CD1c-positive myeloid dendritic cell (primary cell): ENCODE measurements at regions not wholly inside any gene's neighbourhood (a gene's known extent, or its start where the extent isn't known, plus 50 kb on each side); places are given as distances from the start of the nearest gene placed in this dataset.

Source experiments
- DNase-seq: peaks from one replicate; pipeline ENCODE4 v3.0.0-alpha.2; 2016; ENCODE audit errors: extremely low spot score

DNA sequence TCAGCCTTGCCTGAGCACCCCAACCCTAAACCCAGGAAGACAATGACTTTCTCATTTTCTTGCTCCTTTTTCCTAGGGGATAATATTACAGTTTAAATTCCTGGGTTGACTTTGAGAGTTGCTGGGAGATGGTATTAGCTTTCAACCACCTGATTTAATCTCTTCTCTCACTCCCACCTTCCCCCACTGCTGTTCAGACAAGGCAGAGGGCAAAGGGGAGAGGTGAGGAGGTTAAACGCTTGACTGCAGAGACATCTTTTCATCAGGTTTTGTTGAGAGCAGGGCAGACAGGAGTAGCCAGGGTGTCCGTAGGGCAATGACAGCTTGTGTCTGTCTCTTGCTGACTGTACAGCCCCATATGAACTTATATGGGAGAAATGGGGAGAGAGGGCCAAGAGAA is 811.2 kb downstream of the MAFB start:
- no peak for DNase-seq

DNA sequence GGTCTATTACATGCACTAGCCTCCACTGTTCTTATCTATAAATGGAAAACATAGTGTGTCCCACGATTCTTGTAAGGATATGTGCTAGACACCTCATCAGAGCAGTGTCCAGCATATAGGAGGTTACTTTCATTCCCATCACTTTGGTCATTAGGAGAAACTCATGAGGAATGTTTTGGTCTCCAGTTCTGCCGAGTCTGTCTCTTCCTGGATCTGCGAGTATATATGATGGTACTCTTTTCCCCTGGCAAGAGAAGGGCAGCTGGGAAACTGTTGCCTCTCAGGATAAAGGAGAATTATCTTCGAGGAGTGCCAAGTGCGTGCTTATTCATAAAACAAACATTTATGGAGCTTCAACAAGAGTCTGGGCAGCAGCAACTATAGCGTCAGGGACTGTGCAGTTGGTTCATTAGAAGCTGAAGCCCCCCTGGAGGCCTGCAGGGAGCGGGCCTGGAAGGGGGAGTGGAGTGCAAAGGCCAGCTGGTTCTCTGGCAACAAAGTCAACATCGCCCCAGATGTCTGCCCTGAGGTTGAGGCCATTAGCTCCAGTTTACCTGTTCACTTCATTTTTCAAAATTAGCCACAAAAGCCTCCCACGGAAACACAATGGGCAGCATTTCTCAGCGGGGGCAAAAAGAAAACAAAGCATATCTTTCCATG is 811.9 kb downstream of the MAFB start:
- DNase-seq, result no peak

DNA sequence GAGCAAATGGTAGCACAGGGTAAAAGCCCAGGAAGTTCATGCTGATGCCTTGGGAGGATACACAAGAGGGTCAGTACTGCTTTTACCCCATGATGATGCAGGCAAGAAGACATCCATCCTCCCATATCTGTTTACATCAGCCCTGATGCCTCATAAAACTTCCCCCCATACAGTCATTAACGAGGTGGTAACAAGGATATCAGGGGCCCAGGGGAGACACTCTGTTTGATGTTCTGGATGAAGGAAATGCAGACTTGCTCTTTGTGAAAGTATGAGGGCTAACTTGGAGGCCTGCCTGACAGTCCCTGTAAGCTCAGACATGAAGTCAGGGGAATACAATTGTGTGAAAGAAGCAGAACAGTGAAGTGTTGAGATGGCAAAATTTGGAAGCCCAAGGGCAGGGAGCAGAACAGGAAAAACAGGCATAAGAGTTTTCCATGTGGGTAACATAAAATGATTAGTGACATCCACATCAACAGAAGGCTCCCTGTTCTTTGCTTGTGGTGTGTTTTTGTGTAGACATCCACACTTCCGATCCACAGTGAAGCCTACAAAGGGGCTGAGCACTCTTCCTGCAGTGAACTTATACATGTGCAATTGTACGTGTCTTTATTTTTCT is 813.4 kb downstream of the MAFB start:
- no peak for DNase-seq

DNA sequence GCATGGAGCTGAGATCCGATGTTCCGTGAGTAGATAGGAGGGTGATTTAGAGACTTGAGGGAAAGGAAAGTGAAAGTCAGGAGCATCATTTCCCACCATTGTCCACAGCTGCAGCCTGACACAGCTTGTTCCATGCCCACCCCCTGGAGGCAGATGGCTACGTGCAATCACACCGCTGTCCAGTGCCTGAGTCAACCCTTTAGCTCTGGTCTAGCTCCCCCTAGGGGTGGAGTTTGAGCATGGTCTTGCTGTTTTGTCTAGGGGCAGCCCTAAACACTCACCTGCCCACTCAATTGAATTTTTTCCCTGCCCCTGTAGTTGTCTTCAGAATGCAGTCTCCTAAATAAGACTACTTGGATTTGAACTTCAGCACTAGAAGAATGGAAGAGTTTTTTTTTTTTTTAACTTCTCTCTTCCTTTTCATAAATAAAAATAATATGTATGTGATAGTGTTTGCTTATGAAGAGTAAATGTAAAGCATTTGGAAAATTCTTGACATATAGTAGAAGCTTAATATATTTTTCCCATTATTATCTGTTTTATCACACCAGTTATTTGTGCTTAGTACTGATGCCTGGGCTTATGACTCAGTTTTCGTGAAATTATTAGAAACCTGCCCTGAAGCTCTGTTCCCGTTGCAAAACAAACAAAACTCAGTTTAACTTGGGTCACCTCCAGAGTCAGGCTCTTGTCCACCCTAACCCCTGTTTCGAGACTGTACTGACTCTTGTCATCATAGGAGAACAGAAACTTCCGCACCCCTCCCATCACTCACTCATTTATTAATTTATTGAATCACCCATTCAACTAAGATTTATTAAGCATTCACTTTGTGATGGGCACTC is 814.8 kb downstream of the MAFB start:
- DNase-seq, result peak; percentile 56

DNA sequence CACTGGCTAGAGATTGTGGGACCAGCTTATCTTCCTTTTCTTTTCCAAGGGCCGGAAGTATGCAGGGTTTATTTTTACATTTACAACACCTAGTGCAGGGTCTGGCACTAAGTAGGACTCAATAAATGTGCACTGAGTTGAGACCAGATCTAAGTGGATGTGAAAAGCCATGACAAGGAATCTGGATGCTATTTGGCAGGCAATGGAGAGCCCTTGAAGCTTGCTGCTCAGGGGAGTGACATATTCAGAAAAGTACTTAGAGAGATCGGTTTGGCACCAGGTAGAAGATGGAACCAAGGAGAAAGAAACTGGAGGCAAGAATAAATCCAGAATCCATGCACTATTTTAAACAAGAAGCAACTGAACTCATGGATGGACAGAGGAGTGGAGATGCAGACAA is 815.8 kb downstream of the MAFB start:
- no peak for DNase-seq

DNA sequence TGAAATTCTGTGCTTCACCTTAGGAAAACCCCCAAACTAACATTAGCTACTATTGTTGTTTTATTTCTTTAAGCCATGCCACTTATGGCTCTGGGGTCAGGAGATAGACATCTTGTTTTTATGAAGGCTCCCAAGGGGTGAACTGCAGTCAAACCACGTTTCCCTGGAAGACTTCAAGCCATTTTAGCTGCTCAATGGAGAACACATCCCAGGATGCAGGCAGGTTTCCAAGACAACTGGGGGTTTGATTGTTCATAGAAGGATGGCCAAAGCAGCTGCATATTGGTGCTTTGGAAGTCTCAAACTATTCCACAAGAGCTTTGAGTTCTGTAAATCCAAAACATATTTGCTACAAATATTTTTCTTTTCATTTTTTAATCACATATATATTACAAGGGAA is 818.0 kb downstream of the MAFB start:
- no peak for DNase-seq

DNA sequence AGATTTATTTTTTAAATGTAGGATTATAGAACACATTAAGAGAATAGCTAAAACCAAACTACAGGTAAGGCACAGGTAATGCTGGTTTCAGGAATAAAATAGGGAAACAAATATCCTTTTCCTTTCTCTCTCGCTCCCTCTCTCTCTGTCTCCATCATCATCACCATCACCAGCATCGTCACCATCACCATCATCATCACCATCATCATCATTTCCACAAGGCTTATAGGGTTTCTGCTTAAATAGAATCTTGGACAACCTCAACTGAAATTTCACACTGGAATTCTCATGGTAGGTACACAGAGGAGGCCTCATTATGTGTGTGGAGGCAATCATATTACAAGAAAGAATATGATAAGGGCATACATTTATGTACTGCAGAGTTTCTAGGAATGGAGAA is 823.6 kb downstream of the MAFB start:
- no peak for DNase-seq

DNA sequence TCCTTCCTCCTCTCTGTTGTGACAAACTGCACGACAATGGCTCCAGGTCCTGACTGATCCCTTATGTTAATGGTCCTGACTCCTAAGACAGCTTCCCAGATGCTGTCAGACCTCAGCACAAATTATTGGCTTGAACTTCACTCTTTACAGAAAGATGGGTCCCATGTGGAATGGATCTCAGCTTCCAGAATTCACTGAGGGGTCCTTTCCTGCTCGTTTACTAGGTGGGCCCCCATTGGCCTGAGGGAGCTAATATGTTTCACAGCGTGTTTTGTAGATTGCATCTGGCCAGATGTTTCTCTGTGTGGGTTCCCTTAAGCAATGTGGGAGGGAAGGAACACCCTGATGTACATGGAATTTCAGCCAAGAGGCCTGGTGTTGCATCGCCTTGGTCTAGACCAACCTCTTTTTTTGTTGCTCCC is 826.6 kb downstream of the MAFB start:
- DNase-seq, result no peak

DNA sequence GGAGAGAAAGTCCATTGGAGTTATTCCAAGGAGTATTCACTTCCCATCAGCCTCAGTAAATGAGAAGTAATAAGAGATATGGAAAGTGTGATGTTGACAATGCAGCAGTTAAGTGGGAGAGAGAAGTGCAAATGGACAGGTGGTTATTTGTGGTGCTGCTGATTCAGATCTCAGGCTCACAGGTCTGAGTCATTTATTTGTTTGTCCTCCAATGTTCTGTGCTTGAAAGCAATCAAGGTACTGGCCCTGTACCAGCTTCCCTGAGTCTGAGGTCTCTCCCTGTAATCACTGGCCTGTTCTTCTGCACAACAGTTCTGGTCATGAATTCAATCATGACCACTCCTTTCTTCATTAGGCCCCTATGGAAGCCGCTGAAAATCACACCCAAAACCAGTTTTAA is 827.7 kb downstream of the MAFB start:
- DNase-seq, result no peak

DNA sequence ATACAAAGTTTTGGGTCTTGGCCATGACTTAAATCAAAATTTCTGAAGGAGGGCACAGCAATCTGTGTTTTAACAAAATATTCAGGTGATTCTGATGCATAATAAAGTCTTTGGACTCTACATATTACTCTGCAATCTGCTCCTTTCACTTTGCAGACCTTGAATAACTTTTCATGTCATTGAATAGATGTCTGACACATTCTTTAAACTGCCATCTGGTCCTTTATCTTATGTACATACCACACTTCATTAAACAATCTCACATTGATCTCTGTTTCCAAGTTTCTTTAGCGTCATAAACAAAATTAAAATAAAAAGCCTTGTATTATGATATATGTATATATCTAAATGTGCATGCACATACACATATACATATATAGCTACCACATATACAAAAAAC is 831.2 kb downstream of the MAFB start:
- DNase-seq, result no peak

DNA sequence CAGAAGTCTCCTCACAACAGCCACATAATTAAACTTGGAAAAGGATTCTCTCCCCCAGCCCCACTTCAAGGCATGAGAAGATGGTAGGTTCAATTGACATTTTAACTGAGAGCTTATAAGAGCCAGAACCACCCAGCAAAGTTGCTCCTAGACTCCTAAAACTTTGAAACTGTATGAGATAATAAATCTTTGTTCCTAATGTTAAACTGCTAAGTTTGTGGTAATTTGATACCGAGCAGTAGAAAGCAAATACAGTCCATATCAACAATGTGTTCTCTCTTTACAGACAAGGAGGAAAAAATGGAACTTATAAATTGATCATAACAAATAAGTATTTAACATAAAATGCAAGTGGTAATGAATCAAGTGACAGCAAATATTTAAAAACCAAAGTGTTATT is 831.8 kb downstream of the MAFB start:
- DNase-seq, result no peak

DNA sequence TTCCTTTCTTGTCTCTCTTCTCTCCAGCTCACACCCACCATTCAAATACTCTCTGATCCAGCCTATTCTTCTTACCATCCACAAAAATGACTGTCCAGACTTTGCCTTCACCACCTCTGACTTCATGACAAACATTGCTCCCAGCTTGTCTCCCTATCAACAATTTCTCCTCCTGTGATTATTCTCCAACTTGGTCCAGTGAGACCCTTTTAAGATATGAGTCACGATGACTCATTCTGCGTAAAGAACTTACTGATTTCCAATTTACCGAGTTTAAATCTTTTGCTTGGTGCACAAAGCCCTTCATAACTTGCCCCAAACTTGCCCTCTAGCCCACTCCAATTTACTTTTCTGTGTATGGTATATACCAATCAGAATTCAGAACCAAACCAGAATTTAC is 833.2 kb downstream of the MAFB start:
- no peak for DNase-seq

DNA sequence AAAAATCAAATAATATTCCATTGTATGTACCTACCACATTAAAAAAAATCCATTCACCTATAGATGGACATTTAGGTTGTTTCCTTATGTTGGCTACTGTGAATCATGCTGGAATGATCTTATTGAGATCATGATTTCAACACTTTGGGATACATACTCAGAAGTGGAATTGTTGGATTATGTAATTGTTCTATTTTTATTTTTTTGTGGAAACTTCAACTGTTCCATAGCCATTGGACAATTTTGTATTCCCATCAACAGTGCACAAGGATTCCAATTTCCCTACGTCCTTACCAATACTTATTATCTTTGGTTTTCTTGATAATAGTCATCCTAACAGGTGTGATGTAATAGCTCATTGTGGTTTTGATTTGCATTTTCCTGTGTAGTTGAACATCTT is 834.0 kb downstream of the MAFB start:
- no peak for DNase-seq

DNA sequence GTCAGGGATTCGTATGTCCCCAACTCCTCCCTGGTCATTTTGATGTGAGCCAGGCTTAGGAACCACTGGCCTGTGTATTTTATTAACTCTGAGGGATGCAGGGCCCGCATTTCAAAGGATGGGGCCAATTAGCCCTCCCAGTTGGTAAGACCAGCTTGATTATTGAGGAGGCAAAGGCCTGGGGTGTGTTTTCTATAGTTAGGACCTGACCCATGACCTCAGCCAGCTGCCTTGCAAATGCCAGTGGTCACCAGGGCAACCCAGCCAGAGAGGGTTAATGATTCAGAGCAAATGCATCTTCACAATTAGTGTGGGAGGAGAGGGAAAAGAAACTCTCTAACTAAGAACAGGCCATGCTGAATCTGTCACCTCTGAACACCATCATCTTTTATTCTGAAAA is 835.4 kb downstream of the MAFB start:
- no peak for DNase-seq

DNA sequence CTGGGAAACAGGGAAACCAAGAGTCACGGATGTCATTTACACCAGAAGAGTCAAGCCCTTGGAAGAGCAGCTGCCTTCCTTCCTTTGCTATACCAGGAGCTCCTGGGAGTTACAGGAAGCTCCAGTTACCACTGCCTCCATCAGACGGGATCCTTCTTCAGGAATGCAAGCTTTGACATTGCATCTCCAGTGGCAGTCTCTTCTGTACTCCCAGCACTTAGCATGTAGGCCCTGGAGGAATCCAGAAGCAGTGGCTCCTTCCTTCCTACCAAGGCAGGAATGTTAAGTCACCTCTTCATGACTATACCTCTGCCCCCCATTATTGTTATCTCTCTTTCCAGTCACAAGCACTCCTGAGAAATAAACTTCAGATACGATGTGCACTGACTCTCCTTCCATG is 836.0 kb downstream of the MAFB start:
- no peak for DNase-seq

DNA sequence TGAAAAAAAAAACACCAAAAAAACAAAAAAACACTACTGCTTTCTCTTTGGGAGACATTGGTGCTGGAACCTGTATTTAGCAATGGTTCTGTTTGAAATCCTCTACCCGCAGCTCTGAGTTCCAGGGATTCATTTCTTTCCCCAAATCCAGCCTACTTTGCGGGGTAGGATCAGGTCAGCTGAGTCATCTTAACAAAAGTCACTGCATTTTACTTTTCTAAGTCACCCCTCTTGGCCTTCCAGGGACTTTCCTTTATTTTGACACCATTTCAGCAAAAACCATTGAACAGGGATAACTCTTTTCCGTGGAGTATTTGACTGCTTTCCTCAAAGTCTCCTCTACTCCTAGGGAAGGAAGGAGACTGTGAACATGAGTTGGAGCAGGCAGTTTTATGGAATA is 837.6 kb downstream of the MAFB start:
- DNase-seq, result no peak

DNA sequence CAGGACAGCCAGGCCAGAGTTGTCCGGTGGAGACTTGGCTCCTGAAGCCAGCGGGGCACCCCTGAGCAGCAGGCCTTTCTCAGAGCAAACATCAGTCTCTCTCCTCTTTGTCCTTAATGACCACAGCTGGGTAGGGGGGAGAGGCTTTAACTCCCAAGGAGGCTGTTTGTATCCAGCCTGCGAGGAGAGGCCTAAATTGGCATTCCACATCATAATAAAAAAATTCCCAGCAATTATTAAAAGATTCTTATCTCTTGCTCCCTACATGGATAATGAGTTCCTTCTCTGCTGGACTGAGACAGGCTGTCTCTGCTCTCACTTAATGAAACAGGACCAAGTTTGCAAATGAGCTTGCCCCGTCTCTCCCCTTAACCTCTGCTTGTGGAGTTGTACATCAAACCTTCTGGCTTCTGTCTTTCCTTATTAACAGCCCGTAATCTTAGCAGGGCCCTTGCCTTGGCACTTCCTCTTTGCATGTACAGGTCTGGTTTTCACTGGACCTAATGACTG is 838.2 kb downstream of the MAFB start:
- DNase-seq, result no peak

DNA sequence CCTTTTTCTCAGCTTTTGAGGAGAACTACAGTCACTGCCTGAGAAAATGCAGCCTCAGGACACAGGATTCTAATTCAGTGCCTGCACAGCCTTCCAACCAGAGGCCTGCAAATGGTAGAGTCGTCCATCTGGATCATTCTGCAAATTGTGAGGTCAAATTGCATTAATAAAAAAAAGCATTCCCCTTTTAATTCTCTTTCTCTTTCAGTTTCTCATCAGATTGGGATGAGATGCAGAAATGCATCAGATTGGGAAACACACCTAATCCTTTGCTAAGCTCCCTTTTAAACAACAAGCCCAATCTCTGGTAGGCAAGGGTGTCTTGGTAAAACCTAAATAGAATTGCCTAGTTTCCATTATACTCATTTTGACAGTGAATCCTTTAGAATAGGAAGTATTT is 838.8 kb downstream of the MAFB start:
- no peak for DNase-seq

DNA sequence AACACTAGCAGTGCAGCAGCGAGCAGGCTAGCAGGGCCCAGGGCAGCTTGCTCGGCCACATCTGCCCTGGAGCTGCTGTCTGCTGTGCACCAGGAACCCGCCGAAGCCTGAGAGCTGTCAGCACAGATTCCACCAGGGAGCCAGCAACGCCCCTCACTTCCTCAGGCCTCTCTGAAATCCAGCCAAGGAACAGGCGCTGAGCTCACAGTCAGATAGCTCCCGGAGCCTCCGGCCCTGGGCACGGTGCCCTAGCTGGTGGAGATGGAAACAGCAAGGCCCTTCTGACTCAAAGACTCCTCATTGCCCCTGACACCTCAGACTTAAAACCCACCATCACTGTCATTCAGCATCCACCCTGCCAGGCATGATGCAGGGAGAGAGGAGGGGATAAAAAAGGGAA is 839.4 kb downstream of the MAFB start:
- DNase-seq, result no peak

DNA sequence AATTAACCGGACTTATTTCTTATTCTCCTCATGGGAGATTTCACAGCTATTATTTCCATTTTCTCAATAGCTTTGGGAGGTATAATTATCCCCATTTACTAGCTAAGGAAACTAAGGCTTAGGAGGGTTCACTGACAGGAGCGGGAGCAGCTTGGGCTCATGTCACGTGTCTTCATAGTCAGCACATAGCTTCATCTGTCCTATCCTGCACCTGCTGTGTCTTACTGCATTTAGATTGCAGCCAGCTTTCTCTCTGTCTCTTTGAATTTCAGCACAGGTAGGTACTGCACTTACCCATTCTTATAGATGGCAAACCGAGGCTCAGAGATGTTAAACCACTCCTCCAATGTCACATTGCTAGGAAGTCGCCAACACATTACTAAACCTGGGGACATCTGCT is 839.9 kb downstream of the MAFB start:
- no peak for DNase-seq

DNA sequence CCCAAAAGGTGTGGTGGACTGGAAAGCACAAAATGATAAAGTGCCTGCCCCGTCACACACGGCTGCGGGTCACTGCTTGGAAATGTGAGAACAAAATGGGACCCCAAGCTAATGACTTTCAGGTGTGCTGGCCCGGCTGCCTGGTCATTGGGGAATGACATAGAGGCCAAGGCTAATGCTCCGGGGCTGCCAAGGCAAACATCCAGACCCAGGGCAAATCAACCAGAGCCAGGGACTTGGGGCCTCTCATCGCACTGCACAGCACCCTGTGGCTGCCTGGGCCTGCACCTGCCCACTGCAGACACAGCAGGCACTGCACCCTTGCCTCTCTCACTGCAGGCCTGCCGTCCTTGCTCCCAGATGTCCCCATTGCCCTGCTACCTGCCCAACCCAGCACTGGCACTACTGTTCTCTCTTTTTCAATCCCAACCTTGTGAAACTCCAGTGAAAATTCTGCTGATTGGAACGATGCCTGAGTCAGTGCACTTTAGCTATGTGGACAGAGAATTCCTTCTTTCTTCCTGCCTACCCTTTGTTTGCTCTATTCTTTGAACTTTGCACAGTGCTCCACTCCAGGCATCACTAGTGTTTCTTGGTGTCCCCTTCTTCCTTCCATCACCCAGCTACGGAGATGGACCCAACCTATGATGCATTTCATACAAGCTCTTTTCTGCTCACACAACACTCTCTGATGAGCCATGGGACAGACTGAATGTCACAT is 849.5 kb downstream of the MAFB start:
- DNase-seq, result no peak

DNA sequence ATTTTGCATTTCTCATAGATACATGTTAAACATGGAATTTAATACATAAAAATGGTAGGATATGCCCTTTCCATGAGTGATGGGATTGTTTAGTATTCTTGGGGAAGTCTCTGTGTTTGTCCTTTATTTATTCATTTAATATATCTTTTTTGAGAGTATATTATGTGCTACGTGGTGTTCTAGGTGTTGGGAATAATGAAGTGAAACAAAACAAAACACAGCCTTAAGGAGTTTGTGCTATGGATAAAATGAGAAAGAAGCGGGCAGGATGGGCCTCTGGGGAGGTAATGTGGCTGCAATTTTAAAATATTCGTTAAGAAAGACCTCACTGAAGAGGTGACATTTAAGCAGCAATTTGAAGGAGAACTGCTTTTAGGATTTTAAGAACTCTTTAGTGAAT is 851.5 kb downstream of the MAFB start:
- DNase-seq, result no peak
